OCI-LY7 (cell line): ENCODE measurements at regions not wholly inside any gene's neighbourhood (a gene's known extent, or its start where the extent isn't known, plus 50 kb on each side); places are given as distances from the start of the nearest gene placed in this dataset.

Experiments
- BruUV-seq: library from RNA; stranded (reverse); fragments of 400-500 nt; replicated peaks from 2 replicates; lab custom pipeline; 2021; lab: Mats Ljungman, UMichigan
- CTCF ChIA-PET: fragments of 300-600 bp; sonication (Branson Sonifier 250); formaldehyde crosslinking; loops from one replicate; lab custom pipeline; 2022; ENCODE audit warnings: antibody characterized with exemption; ENCODE audit not compliant: unreplicated experiment; lab: Charles Lee
- POLR2A ChIA-PET: fragments of 300-600 bp; sonication (Branson Sonifier 250); formaldehyde crosslinking; loops from one replicate; lab custom pipeline; 2022; ENCODE audit warnings: antibody characterized with exemption; lab: Charles Lee
- DNase-seq: peaks from one replicate; pipeline ENCODE4 v3.0.0-alpha.2; 2015; ENCODE audit warnings: low spot score
- H2AFZ ChIP-seq: fragments of 200-600 bp; sonication (generic), shearing (Covaris generic); 2 replicates; pipeline ENCODE4 v1.6.1; 2014; ENCODE audit warnings: mild to moderate bottlenecking, antibody characterized with exemption, low read length, moderate library complexity
- H3K27ac ChIP-seq: fragments of 200-600 bp; sonication (generic); 2 replicates; pipeline ENCODE4 v1.5.1; 2014; ENCODE audit warnings: mixed run types, low read depth, mild to moderate bottlenecking, moderate library complexity, low read length, inconsistent platforms; ENCODE audit not compliant: poor library complexity, severe bottlenecking
- H3K36me3 ChIP-seq: fragments of 200-600 bp; sonication (generic); 2 replicates; pipeline ENCODE4 v1.6.1; 2014; ENCODE audit warnings: mild to moderate bottlenecking, antibody characterized with exemption, low read length, moderate library complexity, mixed read lengths; ENCODE audit not compliant: insufficient read depth
- H3K4me1 ChIP-seq: fragments of 200-600 bp; sonication (generic); 2 replicates; pipeline ENCODE4 v1.5.1; 2014; ENCODE audit warnings: mild to moderate bottlenecking, low read length; ENCODE audit not compliant: insufficient read depth, poor library complexity, severe bottlenecking
- H3K4me2 ChIP-seq: fragments of 200-600 bp; sonication (generic); 2 replicates; pipeline ENCODE4 v1.6.1; 2014; ENCODE audit warnings: mild to moderate bottlenecking, low read length
- H3K4me3 ChIP-seq: fragments of 200-600 bp; sonication (generic); 2 replicates; pipeline ENCODE4 v1.5.1; 2014; ENCODE audit warnings: mild to moderate bottlenecking, low read depth, low read length; ENCODE audit not compliant: poor library complexity, severe bottlenecking
- H3K79me2 ChIP-seq: fragments of 200-600 bp; sonication (generic); 2 replicates; pipeline ENCODE4 v1.6.1; 2016; ENCODE audit warnings: low read depth, mild to moderate bottlenecking, low read length, moderate library complexity, mixed read lengths; ENCODE audit not compliant: insufficient read depth
- H3K9me2 ChIP-seq: fragments of 200-600 bp; sonication (generic); 2 replicates; pipeline ENCODE4 v1.6.1; 2016; ENCODE audit warnings: mild to moderate bottlenecking, low read length, mixed read lengths; ENCODE audit not compliant: insufficient read depth
- H3K9me3 ChIP-seq: fragments of 200-600 bp; sonication (generic); 2 replicates; pipeline ENCODE4 v1.6.1; 2014; ENCODE audit warnings: mild to moderate bottlenecking, mixed run types, low read length, mixed read lengths
- H4K20me1 ChIP-seq: fragments of 200-600 bp; sonication (generic); 2 replicates; pipeline ENCODE4 v1.6.1; 2014; ENCODE audit warnings: mild to moderate bottlenecking, antibody characterized with exemption, low read length, moderate library complexity, mixed read lengths; ENCODE audit not compliant: insufficient read depth
- EZH2phosphoT487 ChIP-seq: fragments of 200-600 bp; sonication (generic); IDR thresholded peaks from 2 replicates; pipeline ENCODE4 v1.6.1; 2018; ENCODE audit warnings: low read depth, borderline replicate concordance, mild to moderate bottlenecking, mixed run types, antibody characterized with exemption, low read length, moderate library complexity, mixed read lengths
- intact Hi-C: fragments of 100-400 bp; cut with micrococcal nuclease; formaldehyde crosslinking; loops from one replicate; pipeline ENCODE4 v1.10.0; 2022; ENCODE audit not compliant: unreplicated experiment
- TF ChIP-seq, protein P1 (sequence below): fragments of 200-600 bp; sonication (generic); conservative IDR thresholded peaks from 2 replicates; pipeline ENCODE4 v1.5.1; 2014; ENCODE audit warnings: mild to moderate bottlenecking, antibody characterized with exemption, low read length, moderate library complexity, mixed read lengths

DNA sequence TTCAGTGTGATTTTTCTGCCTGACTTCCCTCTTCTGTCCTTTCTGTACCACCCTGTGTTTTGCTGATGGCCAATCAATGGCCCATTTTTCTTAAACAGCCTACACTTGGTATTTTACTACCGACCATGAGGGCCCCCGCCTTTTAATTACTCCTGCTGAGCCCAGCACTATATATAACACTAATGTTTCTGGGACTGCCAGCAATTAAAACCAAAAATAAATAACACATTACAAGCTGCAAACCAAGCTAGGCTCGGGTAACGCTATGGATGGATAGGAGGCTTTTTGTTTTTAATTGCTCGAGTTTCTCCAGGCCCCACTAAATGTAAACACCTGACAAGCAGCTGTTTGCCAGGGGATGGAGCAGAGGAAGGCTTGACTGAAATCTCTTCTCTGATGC, 915.4 kb upstream of the AUTS2 start:
- TF ChIP-seq EZH2phosphoT487: no peak
- TF ChIP-seq, protein P1, sequence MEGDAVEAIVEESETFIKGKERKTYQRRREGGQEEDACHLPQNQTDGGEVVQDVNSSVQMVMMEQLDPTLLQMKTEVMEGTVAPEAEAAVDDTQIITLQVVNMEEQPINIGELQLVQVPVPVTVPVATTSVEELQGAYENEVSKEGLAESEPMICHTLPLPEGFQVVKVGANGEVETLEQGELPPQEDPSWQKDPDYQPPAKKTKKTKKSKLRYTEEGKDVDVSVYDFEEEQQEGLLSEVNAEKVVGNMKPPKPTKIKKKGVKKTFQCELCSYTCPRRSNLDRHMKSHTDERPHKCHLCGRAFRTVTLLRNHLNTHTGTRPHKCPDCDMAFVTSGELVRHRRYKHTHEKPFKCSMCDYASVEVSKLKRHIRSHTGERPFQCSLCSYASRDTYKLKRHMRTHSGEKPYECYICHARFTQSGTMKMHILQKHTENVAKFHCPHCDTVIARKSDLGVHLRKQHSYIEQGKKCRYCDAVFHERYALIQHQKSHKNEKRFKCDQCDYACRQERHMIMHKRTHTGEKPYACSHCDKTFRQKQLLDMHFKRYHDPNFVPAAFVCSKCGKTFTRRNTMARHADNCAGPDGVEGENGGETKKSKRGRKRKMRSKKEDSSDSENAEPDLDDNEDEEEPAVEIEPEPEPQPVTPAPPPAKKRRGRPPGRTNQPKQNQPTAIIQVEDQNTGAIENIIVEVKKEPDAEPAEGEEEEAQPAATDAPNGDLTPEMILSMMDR: no peak
- H3K79me2 ChIP-seq: no peaks in the 10 kb centered on the region
- H3K36me3 ChIP-seq: no peaks in the 10 kb centered on the region
- ChIA-PET CTCF (no interaction called here), POLR2A (interaction anchor here (0.6 kb wide), 1 partner anchor 9 kb away, joined by 3 read pairs; no protein-coding TSS in a partner anchor)
- H3K4me1 ChIP-seq: no peaks in the 10 kb centered on the region
- intact Hi-C loops: no loop called here
- no peak overlapping the region for H3K4me2 ChIP-seq
- H3K9me3 ChIP-seq: no peaks in the 10 kb centered on the region
- DNase-seq: no peak
- no TSS peak for BruUV-seq
- no peak overlapping the region for H3K27ac ChIP-seq
- no peak overlapping the region for H2AFZ ChIP-seq
- H4K20me1 ChIP-seq: no peaks in the 10 kb centered on the region
- H3K9me2 ChIP-seq: no peaks in the 10 kb centered on the region
- no peak overlapping the region for H3K4me3 ChIP-seq

DNA sequence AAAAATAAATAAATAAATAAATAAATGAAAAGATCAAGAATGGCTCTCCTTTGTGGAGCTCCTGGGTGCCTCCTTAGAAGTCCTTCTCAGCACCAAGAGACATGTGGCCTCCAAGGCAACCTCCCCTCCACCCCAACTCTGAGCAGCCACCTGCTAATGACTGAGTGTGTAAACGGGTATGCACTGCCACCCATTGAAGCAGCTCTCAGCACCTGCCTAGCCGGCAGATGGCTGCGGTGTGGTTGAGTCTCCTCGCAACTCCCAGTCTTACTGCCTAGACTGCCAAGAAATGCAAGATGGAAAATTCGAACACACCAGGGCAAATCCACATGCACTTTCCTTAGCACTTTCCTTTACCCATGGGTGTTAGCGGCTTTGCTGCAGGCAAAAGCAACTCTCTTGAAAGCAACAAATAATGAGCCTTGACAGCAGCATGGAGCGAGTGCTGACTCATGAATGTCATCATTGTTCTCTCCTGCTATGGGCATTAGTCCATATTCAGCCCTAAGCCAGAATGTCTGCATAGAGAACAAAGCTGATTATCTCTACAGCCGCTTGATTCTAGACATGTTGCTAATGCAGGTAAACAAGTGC, 913.9 kb upstream of the AUTS2 start:
- no TSS peak for BruUV-seq

DNA sequence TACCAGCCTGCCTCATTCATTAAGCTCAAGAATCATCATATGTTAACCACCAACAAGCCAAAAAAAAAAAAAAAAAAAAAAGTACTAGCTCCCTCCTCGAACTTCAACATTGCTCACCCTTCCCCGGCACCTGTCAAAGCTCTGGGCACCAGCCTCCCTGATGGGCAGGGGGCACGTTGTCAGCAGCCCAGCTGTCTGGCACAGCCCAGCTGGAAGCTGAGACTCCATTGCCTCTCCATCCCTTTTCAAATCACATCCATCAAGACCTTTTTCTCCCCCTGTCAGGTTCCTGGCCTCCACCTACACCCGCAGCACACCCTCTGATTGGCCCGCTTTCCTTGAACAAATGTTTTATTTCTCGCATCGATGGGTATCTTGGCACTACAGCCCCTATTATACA, 913.3 kb upstream of the AUTS2 start:
- ChIA-PET CTCF (no interaction called here), POLR2A (interaction anchor here (0.6 to 0.7 kb wide), 2 partner anchors 8 to 823 kb away, joined by 5 read pairs; no protein-coding TSS in a partner anchor)
- intact Hi-C loops: no loop called here
- Histone ChIP-seq H3K9me3 (no peaks in the 10 kb centered on the region), H3K27ac (no peak overlapping the region), H3K79me2 (no peaks in the 10 kb centered on the region), H4K20me1 (no peaks in the 10 kb centered on the region), H3K4me2 (no peak overlapping the region), H3K4me3 (no peak overlapping the region), H3K4me1 (no peaks in the 10 kb centered on the region), H2AFZ (no peak overlapping the region), H3K9me2 (no peaks in the 10 kb centered on the region), H3K36me3 (no peaks in the 10 kb centered on the region)
- TF ChIP-seq, protein P1: no peak
- TF ChIP-seq EZH2phosphoT487: no peak
- BruUV-seq: no TSS peak
- DNase-seq: no peak

More for the DNA sequence above, 913.9 kb upstream of the AUTS2 start:
- H3K4me2 ChIP-seq: no peak overlapping the region
- no peak for TF ChIP-seq EZH2phosphoT487
- TF ChIP-seq, protein P1: no peak
- H3K36me3 ChIP-seq: no peaks in the 10 kb centered on the region
- H3K4me1 ChIP-seq: no peaks in the 10 kb centered on the region
- CTCF ChIA-PET: no interaction called here
- H3K27ac ChIP-seq: no peak overlapping the region
- no peak for DNase-seq
- intact Hi-C loops: no loop called here
- no peaks in the 10 kb centered on the region for H4K20me1 ChIP-seq
- POLR2A ChIA-PET: interaction anchor here (0.6 to 0.7 kb wide), 2 partner anchors 8 to 824 kb away, joined by 5 read pairs; no protein-coding TSS in a partner anchor
- H3K4me3 ChIP-seq: no peak overlapping the region
- no peaks in the 10 kb centered on the region for H3K79me2 ChIP-seq
- no peaks in the 10 kb centered on the region for H3K9me2 ChIP-seq
- no peak overlapping the region for H2AFZ ChIP-seq
- H3K9me3 ChIP-seq: no peaks in the 10 kb centered on the region
